Kidney epithelial cell (primary cell): ENCODE measurements at regions not wholly inside any gene's neighbourhood (a gene's known extent, or its start where the extent isn't known, plus 50 kb on each side); places are given as distances from the start of the nearest gene placed in this dataset.

Experiments used
- DNase-seq: peaks from one replicate; pipeline ENCODE4 v3.0.0-alpha.2; 2010; ENCODE audit warnings: low read depth
- H3K27me3 ChIP-seq: 2 replicates; pipeline ENCODE4 v1.6.0; 2011; ENCODE audit warnings: low read length; ENCODE audit not compliant: control insufficient read depth, insufficient read depth
- H3K36me3 ChIP-seq: 2 replicates; pipeline ENCODE4 v1.5.1; 2011; ENCODE audit warnings: low read length; ENCODE audit not compliant: control insufficient read depth, insufficient read depth
- H3K4me3 ChIP-seq: 2 replicates; pipeline ENCODE4 v1.5.1; 2011; ENCODE audit warnings: low read depth, mild to moderate bottlenecking, control low read depth, low read length
- CTCF ChIP-seq: IDR thresholded peaks from 2 replicates; pipeline ENCODE4 v1.5.1; 2011; ENCODE audit warnings: mild to moderate bottlenecking, moderate library complexity, low read length, control low read depth, inconsistent platforms; ENCODE audit not compliant: insufficient read depth, poor library complexity, severe bottlenecking

- TF ChIP-seq CTCF = no peak
- no peak overlapping the region for H3K4me3 ChIP-seq
- DNase-seq = no peak
- H3K36me3 ChIP-seq = no peaks in the 10 kb centered on the region
- no peaks in the 10 kb centered on the region for H3K27me3 ChIP-seq
Observed at GRCh38 chr16:60274431-60275019, 1540.4 kb upstream of the GOT2 start.

- no peak for TF ChIP-seq CTCF
- DNase-seq = no peak
- H3K36me3 ChIP-seq = no peaks in the 10 kb centered on the region
- no peak overlapping the region for H3K4me3 ChIP-seq
- H3K27me3 ChIP-seq = no peaks in the 10 kb centered on the region
Observed at GRCh38 chr16:60271781-60272180, 1537.7 kb upstream of the GOT2 start.

GRCh38 chr16:60271025-60271771 is 1537.1 kb upstream of the GOT2 start:
- no peak for DNase-seq
- no peaks in the 10 kb centered on the region for H3K27me3 ChIP-seq
- no peak for TF ChIP-seq CTCF
- no peak overlapping the region for H3K4me3 ChIP-seq
- no peaks in the 10 kb centered on the region for H3K36me3 ChIP-seq

- H3K36me3 ChIP-seq = no peaks in the 10 kb centered on the region
- no peak for TF ChIP-seq CTCF
- H3K27me3 ChIP-seq = no peaks in the 10 kb centered on the region
- H3K4me3 ChIP-seq = no peak overlapping the region
- no peak for DNase-seq
Observed at GRCh38 chr16:60261425-60261824, 1527.3 kb upstream of the GOT2 start.

GRCh38 chr16:60259956-60260355 is 1525.8 kb upstream of the GOT2 start:
- Histone ChIP-seq H3K27me3 (no peaks in the 10 kb centered on the region), H3K4me3 (no peak overlapping the region), H3K36me3 (no peaks in the 10 kb centered on the region)
- TF ChIP-seq CTCF = no peak
- DNase-seq = no peak

GRCh38 chr16:60246086-60246485 is 1512.0 kb upstream of the GOT2 start:
- TF ChIP-seq CTCF = no peak
- no peaks in the 10 kb centered on the region for H3K36me3 ChIP-seq
- H3K4me3 ChIP-seq = no peak overlapping the region
- no peaks in the 10 kb centered on the region for H3K27me3 ChIP-seq
- no peak for DNase-seq
